ENCODE measurements at regions not wholly inside any gene's neighbourhood (a gene's known extent, or its start where the extent isn't known, plus 50 kb on each side); places are given as distances from the start of the nearest gene placed in this dataset.

- H3K36me3 ChIP-seq (ENCODE audit: control insufficient read depth, insufficient read depth, low read length): no peaks in the 10 kb centered on the region
- no peak overlapping the region for H2AFZ ChIP-seq (replicated peaks; ENCODE audit: low read length, poor library complexity)
- H3K56ac ChIP-seq (ENCODE audit: extremely low read depth, insufficient read depth, low read length): no peak overlapping the region
- H2BK120ac ChIP-seq (ENCODE audit: low read depth, low read length): no peak overlapping the region
- DNase-seq (peak; percentile 80), ATAC-seq (ENCODE audit: low read depth) (peak; percentile 68; the same call in 1 of the 2 replicates)
- no peak overlapping the region for H3K4me2 ChIP-seq (ENCODE audit: low read depth, low read length)
- no peak overlapping the region for H2BK20ac ChIP-seq (ENCODE audit: low read depth, low read length)
- no peaks in the 10 kb centered on the region for H4K20me1 ChIP-seq (ENCODE audit: insufficient read depth, low read length)
- WGBS, 2 experiments (ENCODE audit: extremely low coverage in 2 of 2, insufficient read length in 1 of 2): no CpG with 5 or more reads among the region's 7 CpGs
- dilution Hi-C loops (cut with HindIII; ENCODE audit: low sequenced_read_pairs, unreplicated experiment): no loop called here
- H3K9me1 ChIP-seq (ENCODE audit: insufficient read depth, low read length): no peaks in the 10 kb centered on the region
- H3K27ac ChIP-seq (ENCODE audit: insufficient read depth, low read length): no peak overlapping the region
- no peak overlapping the region for H2AK9ac ChIP-seq (replicated peaks; ENCODE audit: low read depth, low read length, poor library complexity)
- no peak overlapping the region for H3K23ac ChIP-seq (ENCODE audit: low read depth, low read length)
- no peak overlapping the region for H3K4ac ChIP-seq (ENCODE audit: low read depth, low read length)
- no peak overlapping the region for H4K5ac ChIP-seq (ENCODE audit: low read depth, low read length)
- H2AK5ac ChIP-seq (ENCODE audit: low read depth, low read length): no peak overlapping the region
- no peak overlapping the region for H4K91ac ChIP-seq (ENCODE audit: insufficient read depth, low read depth, low read length)
- ChIA-PET POLR2A (ENCODE audit: unreplicated experiment) (no interaction called here), CTCF (no interaction called here)
- H2BK5ac ChIP-seq (ENCODE audit: low read depth, low read length, poor library complexity, severe bottlenecking): no peak overlapping the region
- no peak overlapping the region for H4K8ac ChIP-seq (ENCODE audit: low read depth in 2 of 2, low read length in 2 of 2)
- no peak overlapping the region for H3K18ac ChIP-seq (ENCODE audit: low read depth, low read length)
- H3K9ac ChIP-seq (ENCODE audit: low read depth, low read length): no peak overlapping the region
- no peaks in the 10 kb centered on the region for H3K27me3 ChIP-seq (ENCODE audit: control insufficient read depth, insufficient read depth, low read length)
- BruUV-seq (replicated peaks): no TSS peak
- in situ Hi-C loops (cut with MboI; ENCODE audit: low sequenced_read_pairs): no loop called here
- no peaks in the 10 kb centered on the region for H3K9me3 ChIP-seq (ENCODE audit: control insufficient read depth, insufficient read depth, low read length)
- no peak overlapping the region for H3K4me3 ChIP-seq (ENCODE audit: insufficient read depth, low read depth, low read length)
- H3K14ac ChIP-seq (replicated peaks; ENCODE audit: low read depth, low read length): no peak overlapping the region
- H2BK15ac ChIP-seq (ENCODE audit: low read depth, low read length): no peak overlapping the region
- no peaks in the 10 kb centered on the region for H3K79me1 ChIP-seq (ENCODE audit: low read depth in 1 of 2, low read length in 2 of 2)
- intact Hi-C loops (cut with micrococcal nuclease): no loop called here
- H3K4me1 ChIP-seq (ENCODE audit: control insufficient read depth, insufficient read depth, low read length): no peaks in the 10 kb centered on the region
- TF ChIP-seq POLR2A (IDR thresholded peaks at IDR 0.05; ENCODE audit: low read depth, low read length): no peak
- TF ChIP-seq CTCF (conservative IDR thresholded peaks at IDR 0.05; ENCODE audit: low read depth, low read length): no peak
- peak; percentile 78; the same call in 1 of the 2 replicates for TF ChIP-seq FOS (IDR thresholded peaks at IDR 0.05; ENCODE audit: low read depth, low read length)
- no peak for TF ChIP-seq MAZ (IDR thresholded peaks at IDR 0.05; ENCODE audit: borderline replicate concordance, low read depth, low read length)
- no peak for TF ChIP-seq SMC3 (IDR thresholded peaks at IDR 0.05; ENCODE audit: low read depth, low read length)
- TF ChIP-seq USF2 (IDR thresholded peaks at IDR 0.05; ENCODE audit: low read depth, low read length): no peak
- no peak for TF ChIP-seq ELK1 (IDR thresholded peaks at IDR 0.05; ENCODE audit: borderline replicate concordance, low read depth, low read length)
- no peak for TF ChIP-seq MXI1 (IDR thresholded peaks at IDR 0.05; ENCODE audit: borderline replicate concordance, low read depth, low read length)
- no peak for TF ChIP-seq CHD1 (IDR thresholded peaks at IDR 0.05; ENCODE audit: low read depth, low read length)
- 0 out of 2 replicates have a peak, but pooled peaks have one; percentile 6 for TF ChIP-seq MAFK (IDR thresholded peaks at IDR 0.05; ENCODE audit: low read depth, low read length)
- peak; percentile 65; the same call in 1 of the 2 replicates for TF ChIP-seq NFE2L2 (IDR thresholded peaks at IDR 0.05; ENCODE audit: low read depth, low read length)
- TF ChIP-seq CEBPB (IDR thresholded peaks at IDR 0.05; ENCODE audit: low read depth, low read length): peak; percentile 89
- TF ChIP-seq BHLHE40 (IDR thresholded peaks at IDR 0.05; ENCODE audit: low read depth, low read length): no peak
- TF ChIP-seq RCOR1 (IDR thresholded peaks at IDR 0.05; ENCODE audit: insufficient replicate concordance, low read length): no peak
- TF ChIP-seq RFX5 (IDR thresholded peaks at IDR 0.05; ENCODE audit: low read depth, low read length): no peak
Observed at GRCh38 chr5:163379298-163380155, 57.9 kb upstream of the CCNG1 start.

All from IMR-90 (cell line).